ENCODE measurements at regions not wholly inside any gene's neighbourhood (a gene's known extent, or its start where the extent isn't known, plus 50 kb on each side); places are given as distances from the start of the nearest gene placed in this dataset.

- no peak for TF ChIP-seq CTCF (IDR thresholded peaks at IDR 0.05)
- no peak for TF ChIP-seq POLR2AphosphoS5 (IDR thresholded peaks at IDR 0.05)
- no peak for TF ChIP-seq POLR2A (IDR thresholded peaks at IDR 0.05)
- no peak for TF ChIP-seq EP300 (IDR thresholded peaks at IDR 0.05)
Measured at GRCh38 chr3:162012633-162013032, 516.0 kb downstream of the OTOL1 start.

All from upper lobe of left lung (tissue), 4 donors.